H9 (cell line): ENCODE measurements at regions not wholly inside any gene's neighbourhood (a gene's known extent, or its start where the extent isn't known, plus 50 kb on each side); places are given as distances from the start of the nearest gene placed in this dataset.

Experiments used
- DNase-seq: peaks from one replicate; pipeline ENCODE4 v3.0.0-alpha.2; 2017
- H2AFZ ChIP-seq: one replicate; pipeline ENCODE4 v1.6.1; 2013; ENCODE audit warnings: mild to moderate bottlenecking, low read length, control low read depth, moderate library complexity
- H2AK5ac ChIP-seq: 2 replicates; pipeline ENCODE4 v1.6.1; 2013; ENCODE audit warnings: low read length, control low read depth, mixed read lengths; ENCODE audit not compliant: insufficient read length
- H2BK120ac ChIP-seq: one replicate; pipeline ENCODE4 v1.6.1; 2013; ENCODE audit warnings: low read depth, mild to moderate bottlenecking, low read length, control low read depth, inconsistent platforms; ENCODE audit not compliant: poor library complexity, severe bottlenecking
- H2BK12ac ChIP-seq: 2 replicates; pipeline ENCODE4 v1.6.1; 2013; ENCODE audit warnings: low read length, control low read depth, mixed read lengths, low read depth; ENCODE audit not compliant: insufficient read length
- H2BK15ac ChIP-seq: 2 replicates; pipeline ENCODE4 v1.6.1; 2013; ENCODE audit warnings: low read depth, low read length, control low read depth
- H2BK20ac ChIP-seq: one replicate; pipeline ENCODE4 v1.6.1; 2013; ENCODE audit warnings: low read depth, mild to moderate bottlenecking, low read length, control low read depth, inconsistent platforms; ENCODE audit not compliant: poor library complexity, severe bottlenecking
- H2BK5ac ChIP-seq: 2 replicates; pipeline ENCODE4 v1.6.1; 2013; ENCODE audit warnings: low read length, control low read depth, mixed read lengths; ENCODE audit not compliant: insufficient read length
- H3K14ac ChIP-seq: 2 replicates; pipeline ENCODE4 v1.6.1; 2013; ENCODE audit warnings: low read length, control low read depth; ENCODE audit not compliant: insufficient read depth
- H3K18ac ChIP-seq: 2 replicates; pipeline ENCODE4 v1.6.1; 2013; ENCODE audit warnings: low read depth, mild to moderate bottlenecking, mixed read lengths, low read length, control low read depth; ENCODE audit not compliant: insufficient read length
- H3K23ac ChIP-seq: 2 replicates; pipeline ENCODE4 v1.6.1; 2013; ENCODE audit warnings: low read length, control low read depth, mixed read lengths, low read depth; ENCODE audit not compliant: insufficient read length
- H3K23me2 ChIP-seq: 2 replicates; pipeline ENCODE4 v1.6.1; 2013; ENCODE audit warnings: low read depth, mild to moderate bottlenecking, mixed read lengths, low read length, control low read depth; ENCODE audit not compliant: insufficient read length, poor library complexity, severe bottlenecking
- H3K27ac ChIP-seq: 2 replicates; pipeline ENCODE4 v1.5.1; 2013; ENCODE audit warnings: low read length, control low read depth, mixed read lengths, low read depth; ENCODE audit not compliant: insufficient read length
- H3K27me3 ChIP-seq: 2 replicates; pipeline ENCODE4 v1.6.1; 2013; ENCODE audit warnings: low read length, control low read depth, inconsistent platforms; ENCODE audit not compliant: insufficient read depth
- H3K4ac ChIP-seq: 2 replicates; pipeline ENCODE4 v1.6.1; 2013; ENCODE audit warnings: low read depth, mild to moderate bottlenecking, control low read depth, inconsistent platforms, low read length, moderate library complexity
- H3K4me1 ChIP-seq: 2 replicates; pipeline ENCODE4 v1.6.1; 2013; ENCODE audit warnings: low read length, control low read depth, inconsistent platforms; ENCODE audit not compliant: insufficient read depth
- H3K4me2 ChIP-seq: 2 replicates; pipeline ENCODE4 v1.6.1; 2013; ENCODE audit warnings: low read length, control low read depth, mixed read lengths; ENCODE audit not compliant: insufficient read length, insufficient read depth
- H3K56ac ChIP-seq: 2 replicates; pipeline ENCODE4 v1.6.1; 2013; ENCODE audit warnings: low read depth, mild to moderate bottlenecking, mixed read lengths, low read length, control low read depth; ENCODE audit not compliant: insufficient read length
- H3K79me1 ChIP-seq: 2 replicates; pipeline ENCODE4 v1.6.1; 2013; ENCODE audit warnings: low read depth, mild to moderate bottlenecking, moderate library complexity, low read length, control low read depth, inconsistent platforms; ENCODE audit not compliant: insufficient read depth, poor library complexity, severe bottlenecking
- H3K79me2 ChIP-seq: 2 replicates; pipeline ENCODE4 v1.6.1; 2013; ENCODE audit warnings: low read length, control low read depth, inconsistent platforms; ENCODE audit not compliant: insufficient read depth
- H3K9ac ChIP-seq: 2 replicates; pipeline ENCODE4 v1.6.1; 2013; ENCODE audit warnings: low read length, control low read depth, mixed read lengths; ENCODE audit not compliant: insufficient read length; ENCODE audit errors: extremely low read depth
- H3K9me3 ChIP-seq: one replicate; pipeline ENCODE4 v1.6.1; 2013; ENCODE audit warnings: low read depth, low read length, inconsistent platforms; ENCODE audit not compliant: control insufficient read depth
- H3T11ph ChIP-seq: one replicate; pipeline ENCODE4 v1.6.1; 2013; ENCODE audit warnings: mild to moderate bottlenecking, low read length, control low read depth, inconsistent platforms
- H4K20me1 ChIP-seq: one replicate; pipeline ENCODE4 v1.6.1; 2013; ENCODE audit not compliant: control insufficient read depth, insufficient read length, insufficient read depth
- H4K5ac ChIP-seq: 2 replicates; pipeline ENCODE4 v1.6.1; 2013; ENCODE audit warnings: low read depth, mild to moderate bottlenecking, mixed read lengths, low read length, control low read depth; ENCODE audit not compliant: insufficient read length
- H4K8ac ChIP-seq: replicated peaks from 2 replicates; pipeline ENCODE4 v1.6.1; 2013; ENCODE audit warnings: low read length, control low read depth, mixed read lengths, low read depth; ENCODE audit not compliant: insufficient read length
- H4K91ac ChIP-seq: 2 replicates; pipeline ENCODE4 v1.6.1; 2013; ENCODE audit warnings: low read depth, mild to moderate bottlenecking, moderate library complexity, mixed read lengths, low read length, control low read depth; ENCODE audit not compliant: insufficient read length
- H3K27ac Mint-ChIP-seq, 3 experiments: 2 replicates in 2 of 3; 3 replicates in 1 of 3; pipeline ENCODE4 v1.8.0; 2020 to 2021; ENCODE audit warnings: mixed read lengths in 3 of 3, mild to moderate bottlenecking in 1 of 3, moderate library complexity in 1 of 3
- H3K27me3 Mint-ChIP-seq: 2 replicates; pipeline ENCODE4 v1.8.0; 2021; ENCODE audit warnings: low read depth, mild to moderate bottlenecking, moderate library complexity, mixed read lengths
- H3K36me3 Mint-ChIP-seq, 3 experiments: 2 replicates in 2 of 3; 3 replicates in 1 of 3; pipeline ENCODE4 v1.8.0; 2020 to 2021; ENCODE audit warnings: low read depth in 3 of 3, mixed read lengths in 3 of 3; ENCODE audit not compliant: insufficient read depth in 1 of 3
- H3K4me1 Mint-ChIP-seq, 2 experiments: 2 replicates each; pipeline ENCODE4 v1.8.0; 2020; ENCODE audit warnings: mixed read lengths in 2 of 2
- H3K4me3 Mint-ChIP-seq, 2 experiments: 2 replicates in 1 of 2; 3 replicates in 1 of 2; pipeline ENCODE4 v1.8.0; 2020 to 2021; ENCODE audit warnings: mild to moderate bottlenecking in 2 of 2, mixed read lengths in 2 of 2, moderate library complexity in 1 of 2
- H3K9me3 Mint-ChIP-seq, 2 experiments: 2 replicates in 1 of 2; 3 replicates in 1 of 2; pipeline ENCODE4 v1.8.0; 2020; ENCODE audit warnings: mild to moderate bottlenecking in 2 of 2, mixed read lengths in 2 of 2, moderate library complexity in 1 of 2
- CTCF ChIP-seq: fragments of 200-600 bp; sonication (generic); conservative IDR thresholded peaks from 3 replicates; pipeline ENCODE4 v1.8.0; 2021; ENCODE audit warnings: antibody characterized with exemption, mild to moderate bottlenecking
- WGBS: extraction: QIAGEN DNeasy Blood & Tissue Kit; methylation state at CpG from one replicate; pipeline ENCODE4 v1.1.7; 2013; ENCODE audit warnings: missing lambda C conversion rate, low lambda C conversion rate, mixed read lengths; ENCODE audit not compliant: insufficient read length; ENCODE audit errors: extremely low coverage; 5-methylcytosine and 5-hydroxymethylcytosine counted together

- Mint-ChIP-seq H3K27me3 (no peaks in the 10 kb centered on the region), H3K4me1 (peaks cover 27 to 31% of the 10 kb centered on the region in 2 experiments), H3K27ac (no peak overlapping the region), H3K9me3 (peaks cover 0 to 19% of the 10 kb centered on the region in 2 experiments; a peak in 3 of 5 replicates), H3K4me3 (no peak overlapping the region), H3K36me3 (peaks cover 0 to 65% (median 45%) of the 10 kb centered on the region in 3 experiments; a peak in 5 of 7 replicates)
- H3K56ac ChIP-seq = no peak overlapping the region
- H4K8ac ChIP-seq = no peak overlapping the region
- no peak overlapping the region for H3T11ph ChIP-seq
- no peak overlapping the region for H3K27ac ChIP-seq
- no peak overlapping the region for H2AK5ac ChIP-seq
- no peak overlapping the region for H2BK5ac ChIP-seq
- H3K18ac ChIP-seq = no peak overlapping the region
- H2BK12ac ChIP-seq = no peak overlapping the region
- no peaks in the 10 kb centered on the region for H3K4me1 ChIP-seq
- H3K4me2 ChIP-seq = no peak overlapping the region
- no peak overlapping the region for H2BK20ac ChIP-seq
- peaks cover 24% of the 10 kb centered on the region for H3K79me2 ChIP-seq
- no peak overlapping the region for H2BK120ac ChIP-seq
- TF ChIP-seq CTCF = no peak
- no peak overlapping the region for H3K9ac ChIP-seq
- H2BK15ac ChIP-seq = no peak overlapping the region
- WGBS = no CpG with 5 or more reads among the region's 1 CpG
- no peak overlapping the region for H3K23ac ChIP-seq
- H4K91ac ChIP-seq = no peak overlapping the region
- H3K27me3 ChIP-seq = no peaks in the 10 kb centered on the region
- no peak overlapping the region for H2AFZ ChIP-seq
- H3K9me3 ChIP-seq = peaks cover 4% of the 10 kb centered on the region
- peaks cover 3% of the 10 kb centered on the region for H3K23me2 ChIP-seq
- H3K14ac ChIP-seq = no peak overlapping the region
- no peaks in the 10 kb centered on the region for H4K20me1 ChIP-seq
- no peak overlapping the region for H3K4ac ChIP-seq
- no peak for DNase-seq
- H3K79me1 ChIP-seq = no peaks in the 10 kb centered on the region
- H4K5ac ChIP-seq = no peak overlapping the region
These were observed 1001.2 kb upstream of the POT1 start for GRCh38 chr7:125930848-125931247.
